Retina (tissue), 1 donor: ENCODE measurements at regions not wholly inside any gene's neighbourhood (a gene's known extent, or its start where the extent isn't known, plus 50 kb on each side); places are given as distances from the start of the nearest gene placed in this dataset.
"Not testable (repeated sequence)": the region's sequence is repeated elsewhere in the genome, so short reads cannot be mapped to it uniquely, and the experiment has no call there.

Source experiments
- DNase-seq: peaks from one replicate; pipeline ENCODE4 v3.0.0-alpha.2; 2016

DNA sequence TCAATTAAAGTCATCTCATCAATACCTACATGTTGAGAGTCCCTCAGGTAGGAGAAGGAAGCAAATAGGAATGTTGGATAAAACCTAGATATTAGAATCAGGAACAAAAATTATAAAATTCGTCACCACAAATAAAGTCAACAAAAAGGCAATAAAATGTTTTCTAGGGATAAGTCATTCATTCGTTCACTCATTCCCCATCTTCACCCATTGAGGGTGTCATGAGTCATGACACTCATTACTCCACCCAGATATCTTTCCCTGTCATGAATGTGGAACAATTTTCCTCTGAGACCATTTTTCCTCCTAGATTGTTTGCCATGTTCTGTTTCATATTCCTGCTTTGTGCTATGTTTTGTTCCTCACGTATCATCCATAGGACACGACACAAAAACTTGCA, 50.9 kb upstream of the OLIG3 start:
- DNase-seq: no peak

DNA sequence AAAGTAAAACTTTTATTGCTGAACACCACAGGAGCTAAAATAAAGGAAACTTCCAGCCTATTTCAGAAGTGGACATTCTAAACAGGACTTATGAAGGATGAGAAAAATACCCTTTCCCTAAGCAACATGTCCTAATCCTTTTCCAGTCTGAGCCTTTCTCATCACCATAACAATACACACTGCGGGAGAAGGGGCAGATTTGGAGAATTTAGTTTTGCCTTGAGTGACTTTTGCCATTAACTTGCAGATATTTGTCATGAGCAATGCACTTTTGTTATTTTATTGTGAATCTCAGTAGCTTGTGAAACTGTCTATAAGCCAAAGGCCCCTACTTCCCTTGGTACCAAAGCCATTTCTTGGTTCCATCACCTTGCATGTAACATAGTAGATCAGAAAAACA, 53.0 kb upstream of the OLIG3 start:
- DNase-seq: no peak

DNA sequence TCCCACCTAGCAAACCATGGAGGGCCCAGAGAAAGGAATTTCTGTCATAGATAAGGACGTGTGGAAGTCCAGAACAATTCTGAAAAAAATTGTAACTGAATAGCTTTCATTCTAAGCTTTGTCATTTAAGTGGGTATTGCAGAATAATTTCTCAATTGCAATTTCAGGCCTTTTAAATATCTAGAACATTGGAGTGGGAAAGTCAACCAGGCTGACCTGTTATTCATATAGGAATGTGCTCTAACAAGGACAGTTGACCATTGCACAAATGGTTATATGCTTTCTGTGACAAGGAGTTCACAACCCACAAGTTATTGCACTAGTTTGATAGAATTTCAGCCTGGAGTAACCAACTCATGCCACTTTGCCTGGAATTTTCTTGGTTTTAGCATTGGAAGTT, 53.4 kb upstream of the OLIG3 start:
- no peak for DNase-seq

DNA sequence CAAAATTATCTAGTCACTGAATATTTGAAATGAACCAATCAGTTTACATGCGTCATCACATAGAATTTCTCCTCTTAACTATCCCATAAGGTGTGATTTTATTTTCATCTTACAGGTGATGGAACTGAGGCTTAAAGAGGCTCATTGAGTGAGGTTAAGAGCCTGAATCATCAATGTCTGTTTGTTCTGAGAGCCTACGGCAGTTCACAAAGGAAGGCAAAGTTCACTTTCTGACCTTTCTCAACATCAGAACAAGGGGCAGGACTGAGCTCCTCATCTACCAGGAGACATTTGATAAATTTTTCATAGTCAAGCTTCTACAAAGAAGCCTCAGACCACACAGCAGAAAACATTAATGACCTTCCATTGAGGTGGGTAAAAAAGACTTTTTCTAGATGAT, 54.9 kb upstream of the OLIG3 start:
- no peak for DNase-seq

DNA sequence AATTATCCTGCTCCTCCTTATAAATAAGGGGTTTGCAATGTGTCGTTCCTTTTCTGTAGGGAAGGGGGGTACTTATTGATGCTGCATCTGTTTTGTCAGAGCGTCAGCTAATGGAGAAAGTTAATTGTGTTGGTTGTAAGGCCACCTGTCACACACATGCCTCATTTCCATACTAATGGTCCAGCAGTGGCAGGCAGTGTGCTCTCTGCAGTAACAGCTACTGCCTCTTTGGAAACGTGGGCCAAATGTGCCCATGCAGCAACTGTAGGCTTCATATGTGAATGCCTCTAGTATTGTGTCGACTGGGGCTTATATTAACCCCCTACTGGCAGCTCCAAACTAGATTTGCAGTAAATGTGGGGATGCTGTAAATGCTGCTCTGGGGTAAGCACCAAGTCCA, 56.3 kb upstream of the OLIG3 start:
- peak; percentile 12 for DNase-seq

DNA sequence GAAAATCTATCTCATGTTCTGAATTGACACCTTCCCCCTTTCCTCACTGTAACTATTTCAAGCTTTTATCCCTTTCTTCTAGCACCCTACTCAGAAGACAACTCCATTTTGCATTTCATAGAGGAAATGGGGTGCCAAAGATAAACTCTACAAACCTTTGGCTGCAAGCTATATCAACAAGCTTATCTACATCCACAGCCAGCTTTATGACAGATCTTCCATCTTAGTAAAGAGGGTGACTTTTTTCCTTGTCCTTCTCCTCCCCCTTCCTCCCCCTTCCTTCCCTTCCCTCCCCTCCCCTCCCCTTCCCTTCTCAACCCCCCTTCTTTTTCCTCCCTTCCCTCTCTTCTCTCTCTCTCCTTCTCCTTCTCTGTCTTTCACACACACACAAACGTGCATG, 58.0 kb upstream of the OLIG3 start:
- DNase-seq: no peak

DNA sequence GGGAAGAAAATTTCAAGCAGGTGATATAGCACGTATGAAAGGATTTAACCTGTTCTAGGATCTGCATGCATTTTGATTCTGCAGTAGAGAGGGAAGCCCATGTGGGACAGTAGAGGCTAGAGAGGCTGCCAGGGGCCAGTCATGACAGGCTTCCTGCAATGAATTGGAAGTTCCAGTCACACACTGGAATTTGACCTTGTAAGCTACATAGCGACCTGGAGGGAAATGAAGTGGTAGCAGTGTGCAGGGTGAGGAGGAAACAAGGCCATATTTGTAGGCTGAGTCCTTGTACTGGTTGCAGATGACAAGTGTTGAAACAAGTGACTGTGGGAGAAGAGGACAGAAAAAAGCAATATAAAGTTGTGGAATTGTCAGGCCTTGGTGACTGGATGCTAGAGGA, 58.6 kb upstream of the OLIG3 start:
- DNase-seq: no peak

DNA sequence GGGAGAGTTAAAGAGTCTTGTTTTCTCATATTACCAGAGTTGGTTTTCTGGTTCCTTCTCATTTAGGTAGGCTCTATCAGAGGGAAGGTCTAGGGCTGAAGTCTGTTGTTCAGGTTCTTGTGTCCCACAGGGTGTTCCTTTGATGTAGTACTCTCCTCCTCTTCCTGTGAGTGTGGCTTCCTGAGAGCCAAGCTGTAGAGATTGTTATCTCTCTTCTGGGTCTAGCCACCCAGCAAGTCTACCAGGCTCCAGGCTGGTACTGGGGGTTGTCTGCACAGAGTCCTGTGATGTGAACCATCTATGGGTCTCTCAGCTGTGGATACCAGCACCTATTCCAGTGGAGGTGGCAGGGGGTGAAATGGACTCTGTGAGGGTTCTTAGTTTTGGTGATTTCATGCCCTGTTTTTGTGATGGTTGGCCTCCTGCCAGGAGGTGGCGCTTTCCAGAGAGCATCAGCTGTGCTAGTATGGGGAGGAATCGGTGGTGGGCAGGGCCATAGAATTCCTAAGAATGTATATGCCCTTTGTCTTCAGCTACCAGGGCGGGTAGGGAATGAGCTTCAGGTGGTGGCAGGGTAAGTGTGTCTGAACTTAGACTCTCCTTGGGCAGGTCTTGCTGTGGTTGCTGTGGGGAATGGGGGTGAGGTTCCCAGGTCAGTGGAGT, 65.5 kb upstream of the OLIG3 start:
- not testable (repeated sequence) for DNase-seq

DNA sequence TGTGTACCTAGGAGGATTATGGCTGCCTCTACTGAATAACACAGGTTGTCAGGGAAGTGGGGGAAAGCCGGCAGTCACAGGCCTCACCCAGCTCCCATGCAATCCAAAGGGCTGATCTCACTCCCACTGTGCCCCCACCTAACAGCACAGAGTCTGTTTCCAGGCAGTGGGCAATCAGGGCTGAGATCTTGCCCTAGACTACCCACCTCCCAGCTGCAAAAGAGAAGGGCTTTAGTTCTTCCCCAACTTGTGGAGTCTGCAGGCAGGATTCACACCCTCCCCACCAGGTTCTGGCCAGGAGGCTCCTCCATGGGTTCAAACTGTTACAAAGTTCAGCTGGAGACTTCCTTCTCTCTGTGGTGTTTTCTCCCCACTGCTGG, 66.0 kb upstream of the OLIG3 start:
- no peak for DNase-seq

DNA sequence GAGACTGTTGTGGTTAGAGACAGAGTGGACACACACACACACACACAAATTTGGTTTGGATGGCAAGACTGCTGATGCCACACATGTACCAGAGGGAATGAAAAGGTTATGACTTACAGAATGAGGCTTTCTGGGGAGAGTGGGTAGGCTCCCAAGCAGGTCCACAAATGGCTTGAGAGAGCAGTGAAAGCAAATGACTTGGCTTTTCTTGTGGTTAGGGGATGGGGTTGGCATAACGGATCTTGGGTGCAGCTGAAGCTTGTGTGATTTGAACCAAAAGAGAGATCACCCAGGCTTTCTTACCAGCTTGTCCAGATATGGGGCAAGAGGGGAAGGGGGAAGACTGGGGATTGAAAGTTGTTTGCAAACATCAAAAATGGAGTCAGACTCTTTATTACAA, 73.9 kb upstream of the OLIG3 start:
- no peak for DNase-seq

DNA sequence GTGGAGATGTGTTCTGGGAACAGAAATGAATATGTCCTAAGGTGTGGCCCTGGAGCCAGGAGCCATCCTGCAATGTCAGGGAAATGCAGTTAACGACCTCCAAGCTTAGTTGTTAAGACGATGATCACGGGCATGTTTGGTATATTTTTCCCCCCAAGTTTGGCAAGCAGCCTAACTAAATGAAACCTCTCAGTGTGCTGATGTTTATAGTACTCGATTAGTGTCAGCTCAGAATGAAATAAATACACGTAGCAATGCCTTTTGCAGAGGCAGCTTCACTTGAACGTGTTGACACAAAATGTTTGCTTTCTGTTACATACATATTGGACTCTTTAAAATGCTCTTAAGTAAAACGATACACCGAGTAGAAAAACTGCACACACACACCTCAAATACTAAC, 76.2 kb upstream of the OLIG3 start:
- DNase-seq: no peak

DNA sequence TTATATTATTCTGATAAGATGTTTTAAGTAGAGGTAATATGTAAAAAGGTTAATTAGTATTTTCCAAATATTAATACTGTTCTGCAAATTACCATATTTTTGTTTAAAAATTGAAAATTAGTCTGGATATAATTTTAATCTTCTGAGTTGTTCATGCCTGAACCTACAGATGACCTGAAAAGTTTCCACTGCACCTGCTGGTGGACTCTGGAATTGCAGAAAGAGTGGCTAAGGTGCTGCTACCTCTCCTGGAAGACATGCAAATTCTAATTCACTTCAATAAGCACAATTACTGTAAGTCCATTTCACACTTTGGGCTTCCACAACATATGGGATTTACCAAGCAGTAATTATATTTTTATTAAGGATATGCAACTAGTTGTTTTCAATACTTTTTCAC, 77.7 kb upstream of the OLIG3 start:
- no peak for DNase-seq

DNA sequence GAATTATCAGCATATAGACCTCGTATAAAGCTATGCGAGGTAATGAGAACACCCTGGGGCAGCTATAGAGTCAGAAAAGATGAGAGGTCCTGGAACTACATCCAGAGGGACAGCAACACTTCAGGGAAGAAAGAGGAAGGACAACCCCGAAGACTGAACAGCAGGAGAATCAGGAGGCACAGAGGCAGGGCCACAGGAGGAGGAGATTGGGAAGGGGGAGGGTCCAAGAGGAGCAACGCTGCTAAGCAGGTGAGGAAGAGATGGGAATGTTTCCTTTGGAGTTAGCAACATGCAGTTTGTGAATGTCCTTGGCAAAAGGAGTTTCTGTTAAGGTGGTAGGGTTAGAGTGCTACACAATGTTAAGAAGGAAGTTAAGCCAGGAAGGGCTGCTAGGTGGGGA, 79.5 kb upstream of the OLIG3 start:
- no peak for DNase-seq

DNA sequence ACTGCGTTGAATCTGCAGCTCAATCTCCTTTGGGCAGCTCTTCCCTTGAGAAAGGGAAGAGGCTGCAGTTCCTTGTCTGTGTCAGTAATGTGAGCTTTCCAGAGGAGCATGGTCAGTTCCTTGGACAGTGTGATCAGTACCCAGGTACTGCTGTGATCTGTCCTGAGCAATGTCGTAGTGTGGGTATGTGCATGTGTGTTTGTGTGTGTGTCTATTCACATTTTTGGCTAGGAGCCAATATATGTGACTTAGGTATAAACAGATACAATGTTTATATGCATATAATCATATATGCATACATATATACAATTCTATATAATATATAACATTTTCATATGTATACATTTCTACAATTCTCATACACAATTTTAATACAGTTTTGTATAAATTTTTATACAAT, 85.4 kb upstream of the OLIG3 start:
- DNase-seq: no peak

DNA sequence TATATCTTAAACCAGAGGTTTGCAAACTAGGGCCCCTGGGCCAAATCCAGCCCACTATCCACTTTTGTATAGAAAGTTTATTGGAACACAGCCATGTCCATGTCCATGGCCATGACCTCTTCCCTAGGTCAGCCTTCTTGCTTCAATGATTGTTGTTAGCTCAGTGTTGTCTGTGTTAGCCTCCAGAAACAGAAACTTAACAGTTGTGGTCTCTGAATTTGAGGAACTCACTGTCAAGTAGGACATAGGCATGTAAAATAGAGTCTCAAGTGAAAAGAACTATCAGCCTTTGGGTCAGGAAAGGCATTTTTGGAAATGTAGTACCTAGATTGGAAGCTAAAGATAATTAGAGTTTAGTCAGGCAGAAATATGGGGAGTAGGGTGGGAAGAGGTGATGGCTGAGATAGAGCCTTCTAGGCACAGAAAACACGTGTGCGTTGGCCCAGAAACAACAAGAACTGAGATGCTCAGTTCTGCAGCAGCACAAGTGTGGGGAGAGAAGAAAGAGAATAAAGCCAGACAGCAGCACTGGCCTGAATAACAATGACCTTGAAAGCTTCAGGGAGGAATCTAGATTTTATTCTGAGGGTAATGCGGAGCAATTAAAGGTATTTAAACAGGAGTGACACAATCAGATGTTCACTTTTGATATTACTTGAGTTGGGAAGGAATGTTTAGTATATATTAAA, 87.0 kb upstream of the OLIG3 start:
- DNase-seq: no peak

DNA sequence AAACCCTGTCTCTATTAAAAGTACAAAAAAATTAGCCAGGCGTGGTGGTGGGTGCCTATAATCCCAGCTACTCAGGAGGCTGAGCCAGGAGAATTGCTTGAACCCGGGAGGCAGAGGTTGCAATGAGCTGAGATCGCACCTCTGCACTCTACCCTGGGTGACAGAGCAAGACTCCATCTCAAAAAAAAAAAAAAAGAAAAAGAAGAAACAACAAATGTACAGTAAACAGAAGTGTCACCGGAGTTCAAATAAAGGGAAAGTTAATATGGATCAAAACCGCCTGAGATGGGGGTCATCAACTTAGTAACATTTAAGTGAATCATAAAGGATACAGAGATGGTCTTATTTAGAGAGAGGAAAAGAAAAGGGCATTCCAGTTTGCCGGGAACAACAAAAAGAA, 89.3 kb upstream of the OLIG3 start:
- DNase-seq: not testable (repeated sequence)

DNA sequence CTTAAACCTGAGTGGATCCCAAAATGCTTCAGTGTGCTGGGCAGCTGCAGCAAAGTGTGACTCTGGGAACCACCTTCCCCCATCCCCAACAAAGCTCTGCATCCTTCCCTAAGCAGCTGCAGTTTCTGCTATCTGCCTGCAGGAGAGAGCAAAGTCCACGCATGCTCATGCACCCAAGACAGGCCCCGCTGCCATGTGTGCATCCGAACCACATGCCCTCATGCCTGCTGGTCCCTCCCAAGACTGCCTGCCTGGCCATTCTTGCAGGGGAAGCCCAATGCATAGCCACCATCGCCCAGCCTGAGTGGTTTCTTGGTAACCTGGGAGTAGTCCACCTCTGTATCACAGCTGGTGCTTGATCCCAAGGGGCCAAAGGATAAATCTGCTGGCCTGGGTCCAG, 94.3 kb upstream of the OLIG3 start:
- DNase-seq: no peak

DNA sequence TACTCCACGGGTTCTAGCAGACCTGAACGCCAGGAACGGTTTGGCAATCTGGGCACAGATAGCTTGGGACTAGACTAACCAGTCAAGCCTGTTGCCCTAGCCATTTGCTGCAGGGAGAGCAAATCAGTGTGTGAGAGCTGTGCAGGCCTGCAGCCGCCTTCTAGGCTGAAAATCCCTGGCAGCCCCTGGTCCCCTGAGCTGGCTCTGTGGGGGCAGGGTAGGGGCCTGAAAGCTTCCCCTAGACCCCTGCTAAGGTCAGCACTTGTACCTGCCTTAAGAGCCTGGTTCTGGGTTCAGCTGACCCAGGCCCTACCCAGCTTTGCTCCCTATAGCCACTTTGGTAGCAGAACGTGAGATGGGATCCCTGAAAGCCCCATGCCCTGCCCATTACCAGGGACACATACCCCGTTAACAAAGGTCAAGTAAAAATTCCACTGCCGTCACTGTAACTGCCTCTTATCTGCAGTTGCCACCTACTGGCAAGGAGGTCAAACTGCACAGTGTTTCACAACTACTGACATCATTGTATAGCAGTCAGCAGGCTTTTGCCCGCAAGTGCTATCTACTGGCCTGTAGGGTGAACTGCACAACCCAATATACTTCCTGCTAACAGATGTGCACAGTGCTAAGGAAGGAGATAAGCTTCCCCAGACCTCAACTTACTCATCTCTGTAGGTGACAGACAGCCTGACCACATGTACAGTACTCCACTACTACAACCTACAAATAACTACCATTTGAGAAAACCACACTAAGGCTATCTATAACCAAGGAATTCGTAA, 95.1 kb upstream of the OLIG3 start:
- no peak for DNase-seq

DNA sequence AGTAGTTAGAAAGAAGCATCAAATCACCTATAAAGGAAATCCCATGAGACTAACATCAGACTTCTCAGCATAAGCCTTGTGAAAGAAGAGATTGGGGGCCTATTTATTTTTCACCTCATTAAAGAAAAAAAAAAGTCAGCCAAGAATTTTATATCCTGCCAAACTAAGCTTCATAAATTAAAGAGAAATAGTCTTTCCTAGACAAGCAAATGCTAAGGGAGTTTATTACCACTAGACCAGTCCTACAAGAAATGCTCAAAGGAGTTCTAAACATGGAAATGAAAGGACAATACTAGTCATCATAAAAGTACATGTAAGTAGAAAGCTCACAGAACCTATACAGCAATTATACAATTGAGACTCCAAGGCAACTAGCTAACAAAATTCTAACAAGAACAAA, 96.5 kb upstream of the OLIG3 start:
- DNase-seq: no peak

DNA sequence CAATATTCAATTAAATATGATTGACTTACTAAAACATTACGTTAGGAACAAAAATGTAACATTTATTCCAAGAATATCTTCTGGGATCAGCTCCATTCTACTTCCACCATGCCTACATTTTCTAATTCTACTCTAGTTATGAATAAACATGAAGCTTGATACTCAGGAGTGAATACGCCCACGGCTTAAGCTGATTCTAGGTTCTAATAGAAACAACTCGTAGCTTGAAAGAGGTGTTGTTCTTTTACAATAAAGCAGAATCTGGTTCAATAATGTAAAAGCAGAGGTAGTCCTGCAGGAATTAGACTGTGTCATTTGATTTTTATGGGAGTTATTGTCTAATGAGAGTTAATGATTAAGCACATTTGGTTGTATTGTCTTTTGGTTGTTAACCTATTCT, 107.3 kb upstream of the OLIG3 start:
- no peak for DNase-seq

DNA sequence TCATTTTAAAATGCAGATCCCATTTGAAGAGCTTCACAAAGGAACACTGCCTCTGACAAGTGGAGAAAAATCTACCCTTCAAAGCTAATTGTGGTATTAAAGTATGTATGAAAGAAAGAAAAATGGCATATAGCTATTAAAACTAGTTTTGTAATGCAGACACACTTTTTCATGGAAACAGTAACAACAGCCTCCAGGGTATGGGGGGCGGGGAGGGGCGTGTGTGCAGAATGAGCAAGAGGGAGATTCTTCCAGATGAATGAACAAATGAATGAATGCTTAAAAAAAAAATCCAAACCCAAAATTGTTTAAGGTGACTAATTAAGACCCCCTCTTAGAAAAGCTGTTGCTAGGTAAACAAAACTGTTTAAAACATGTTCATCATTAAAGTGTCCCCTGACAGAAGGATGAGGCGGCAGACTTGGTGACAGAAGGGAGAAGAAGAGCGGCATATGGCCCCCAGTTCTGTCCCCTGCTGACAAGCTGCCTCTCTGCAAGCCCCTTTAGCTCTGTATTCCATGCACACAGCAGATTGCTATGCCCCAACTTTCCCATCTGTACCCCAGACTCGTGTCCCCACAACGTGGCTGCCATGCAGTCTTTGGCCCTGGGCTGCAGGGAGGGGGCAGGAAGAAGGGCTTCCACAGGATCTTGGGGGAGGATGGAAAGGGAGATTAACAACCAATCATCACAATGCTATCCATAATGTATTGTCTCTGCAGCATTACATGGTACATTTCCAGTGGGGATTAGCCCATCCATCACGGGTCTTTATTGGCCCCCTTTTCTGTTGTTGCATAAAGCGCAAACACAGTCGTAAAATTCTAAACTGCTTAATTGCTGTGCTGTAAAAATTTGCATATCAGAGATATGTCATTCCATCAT, 108.4 kb upstream of the OLIG3 start:
- DNase-seq: peak; percentile 40

DNA sequence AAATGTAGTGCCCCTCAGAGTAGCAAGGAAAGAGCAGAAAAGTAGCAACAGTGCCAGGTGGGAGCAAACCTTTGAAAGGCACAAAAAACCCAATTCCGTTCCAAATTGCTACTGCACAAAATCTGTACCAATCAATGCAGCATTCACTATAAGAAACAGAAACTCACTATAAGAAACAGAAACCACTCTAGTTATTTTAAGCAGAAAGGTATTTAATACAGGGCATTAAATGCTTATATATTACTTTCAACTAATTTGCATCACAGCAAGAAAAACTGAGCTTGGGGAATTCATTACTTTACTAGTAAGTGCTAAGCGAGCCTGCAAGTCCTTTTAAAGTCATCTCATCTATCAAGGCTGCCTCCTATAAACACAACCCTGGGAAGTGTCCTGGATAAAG, 116.5 kb upstream of the OLIG3 start:
- DNase-seq: no peak

DNA sequence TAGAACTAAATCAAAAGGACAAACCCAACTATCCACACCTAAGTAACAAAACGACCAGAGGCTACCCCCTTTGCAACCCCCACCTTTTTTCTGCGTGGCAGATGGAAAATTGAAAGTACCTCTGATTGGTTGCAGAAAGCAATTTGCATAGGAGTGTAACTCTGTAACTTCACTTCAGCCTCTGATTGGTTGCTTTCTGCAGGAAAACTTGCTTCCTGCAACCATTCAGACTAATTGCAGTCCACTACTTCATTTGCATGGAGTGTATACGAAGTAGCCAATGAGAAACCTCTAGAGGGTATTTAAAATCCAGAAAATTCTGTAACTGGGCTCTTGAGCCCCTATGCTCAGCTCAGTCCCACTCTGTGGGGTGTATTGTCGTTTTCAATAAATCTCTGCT, 129.1 kb upstream of the OLIG3 start:
- DNase-seq: no peak
